Stimulated activated naive CD8-positive, alpha-beta T cell treated with anti-CD3 and anti-CD28 coated beads, Interleukin-15, Interleukin-2, amounts not matched to agents 100 ng/mL and 50 ng/mL, for 24 hours (primary cell): ENCODE measurements at regions not wholly inside any gene's neighbourhood (a gene's known extent, or its start where the extent isn't known, plus 50 kb on each side); places are given as distances from the start of the nearest gene placed in this dataset.

Experiments used
- H3K27ac Mint-ChIP-seq: one replicate; pipeline ENCODE4 v1.8.0; 2021; ENCODE audit warnings: mild to moderate bottlenecking, mixed read lengths
- H3K27me3 Mint-ChIP-seq: one replicate; pipeline ENCODE4 v1.8.0; 2021; ENCODE audit warnings: mixed read lengths
- H3K36me3 Mint-ChIP-seq: one replicate; pipeline ENCODE4 v1.8.0; 2021; ENCODE audit warnings: low read depth, mixed read lengths
- H3K4me1 Mint-ChIP-seq: one replicate; pipeline ENCODE4 v1.8.0; 2021; ENCODE audit warnings: low read depth, mixed read lengths
- H3K4me3 Mint-ChIP-seq: one replicate; pipeline ENCODE4 v1.8.0; 2021; ENCODE audit warnings: mild to moderate bottlenecking, mixed read lengths
- H3K9me3 Mint-ChIP-seq: one replicate; pipeline ENCODE4 v1.8.0; 2021; ENCODE audit warnings: mixed read lengths

DNA sequence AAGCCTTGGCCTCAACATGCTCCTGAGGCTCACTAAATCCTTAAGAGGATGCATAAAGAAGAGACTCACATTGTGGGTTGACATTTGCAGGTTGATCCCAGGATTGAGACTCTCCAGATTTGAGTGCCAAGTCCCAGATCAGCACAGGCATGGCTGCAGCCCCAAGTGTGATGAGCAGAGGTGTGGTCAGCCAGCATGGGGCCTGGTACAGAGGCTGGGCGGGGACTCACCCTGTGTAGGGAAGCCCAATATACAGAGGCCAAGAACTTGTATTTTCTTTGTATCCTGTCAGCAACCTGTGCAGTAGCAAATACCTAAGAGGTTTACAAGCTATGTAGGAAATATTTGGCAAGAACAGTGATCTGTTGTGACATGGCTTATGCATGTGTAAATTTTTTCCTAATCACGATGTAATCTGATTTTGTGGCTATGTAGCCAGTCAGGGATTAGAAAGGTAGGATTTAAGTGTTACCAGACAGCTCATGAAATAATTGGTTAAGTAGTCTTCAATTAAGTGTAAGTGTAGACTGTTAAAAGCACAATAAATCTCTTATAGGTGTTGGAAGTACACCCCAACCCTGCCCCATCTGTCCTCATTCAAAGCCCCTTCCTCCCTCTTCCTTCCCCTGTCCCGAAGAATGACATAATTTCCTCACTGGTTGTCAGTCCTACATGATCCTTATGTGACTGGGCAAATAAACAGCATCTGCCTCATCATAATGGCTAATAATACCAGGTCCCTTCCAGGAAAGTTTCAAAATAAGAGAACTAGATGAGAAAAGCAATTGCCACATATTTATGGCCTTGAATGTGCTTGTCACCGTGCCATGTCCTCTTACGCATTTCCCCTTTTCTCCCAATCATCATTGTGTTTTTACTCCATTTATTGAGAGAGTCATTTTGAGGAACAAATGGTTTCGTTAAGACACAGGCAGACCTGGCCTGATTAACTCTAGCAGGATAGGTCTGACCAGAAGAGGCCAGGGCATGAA, 120.9 kb downstream of the HLX start:
- Mint-ChIP-seq H3K36me3 (no peaks in the 10 kb centered on the region), H3K4me3 (no peak overlapping the region), H3K27me3 (peaks cover 3% of the 10 kb centered on the region), H3K27ac (no peak overlapping the region), H3K9me3 (peaks cover 5% of the 10 kb centered on the region), H3K4me1 (no peaks in the 10 kb centered on the region)

DNA sequence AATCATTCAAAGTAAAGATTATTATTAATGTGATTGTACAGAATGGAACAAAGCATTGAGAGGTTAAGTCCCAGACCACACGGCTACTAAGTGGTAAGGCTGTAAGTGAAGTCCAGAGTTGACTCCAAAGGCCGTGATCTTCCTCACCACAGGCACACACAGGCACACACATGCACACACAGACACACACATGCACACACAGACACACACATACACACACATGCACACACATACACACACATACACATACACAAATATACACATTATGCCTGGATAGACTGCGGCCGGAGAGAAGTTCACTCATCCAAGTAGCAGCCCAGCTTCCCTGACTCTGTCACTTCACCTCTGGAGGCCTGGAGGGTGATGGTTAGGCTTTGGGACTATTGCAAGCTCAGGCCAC, 121.9 kb downstream of the HLX start:
- Mint-ChIP-seq H3K27ac (no peak overlapping the region), H3K4me1 (no peaks in the 10 kb centered on the region), H3K36me3 (no peaks in the 10 kb centered on the region), H3K9me3 (peaks cover 5% of the 10 kb centered on the region), H3K4me3 (no peak overlapping the region), H3K27me3 (peaks cover 3% of the 10 kb centered on the region)

DNA sequence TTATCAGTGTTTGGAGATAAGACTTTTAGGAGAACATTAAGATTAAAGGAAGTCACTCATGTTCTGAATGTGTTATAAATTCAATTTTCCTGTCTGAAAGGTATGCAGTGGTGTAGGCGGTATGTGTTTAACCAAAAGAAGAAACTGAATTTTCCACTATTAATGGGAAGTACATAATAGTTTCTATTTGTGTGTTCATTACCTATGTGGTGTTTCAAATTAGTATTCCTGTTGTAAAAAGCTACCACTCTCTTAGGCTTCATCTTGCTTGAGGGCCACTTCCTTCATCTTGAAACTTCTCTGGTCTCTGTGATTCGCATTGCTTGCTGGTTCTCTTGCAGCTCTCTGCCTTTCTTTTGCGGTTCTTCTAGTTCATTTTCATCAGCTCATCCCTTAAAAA, 123.4 kb downstream of the HLX start:
- H3K27me3 Mint-ChIP-seq: no peaks in the 10 kb centered on the region
- H3K4me3 Mint-ChIP-seq: no peak overlapping the region
- H3K27ac Mint-ChIP-seq: no peak overlapping the region
- no peaks in the 10 kb centered on the region for H3K36me3 Mint-ChIP-seq
- no peaks in the 10 kb centered on the region for H3K9me3 Mint-ChIP-seq
- no peaks in the 10 kb centered on the region for H3K4me1 Mint-ChIP-seq

DNA sequence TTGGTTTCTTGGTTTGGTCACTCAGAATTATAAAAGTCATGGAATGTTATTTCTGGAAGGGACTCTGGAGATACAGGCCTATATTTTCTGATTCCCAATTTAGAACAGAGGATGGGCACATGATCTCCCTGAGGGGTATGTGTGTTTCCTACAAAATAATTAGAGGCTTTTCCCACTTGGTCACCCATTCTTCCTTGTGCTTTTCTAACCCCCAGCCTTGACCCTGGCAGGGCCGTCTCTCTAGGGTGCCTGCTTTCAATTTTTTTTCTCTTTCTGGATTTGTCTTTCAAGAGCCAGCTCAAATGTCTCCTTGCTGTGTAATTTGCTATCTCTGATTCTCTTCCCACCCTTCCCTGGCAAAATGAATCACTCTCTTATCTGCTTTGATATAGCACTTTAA, 131.9 kb downstream of the HLX start:
- Mint-ChIP-seq H3K27ac (no peak overlapping the region), H3K4me1 (no peaks in the 10 kb centered on the region), H3K27me3 (no peaks in the 10 kb centered on the region), H3K36me3 (no peaks in the 10 kb centered on the region), H3K4me3 (no peak overlapping the region), H3K9me3 (no peaks in the 10 kb centered on the region)

DNA sequence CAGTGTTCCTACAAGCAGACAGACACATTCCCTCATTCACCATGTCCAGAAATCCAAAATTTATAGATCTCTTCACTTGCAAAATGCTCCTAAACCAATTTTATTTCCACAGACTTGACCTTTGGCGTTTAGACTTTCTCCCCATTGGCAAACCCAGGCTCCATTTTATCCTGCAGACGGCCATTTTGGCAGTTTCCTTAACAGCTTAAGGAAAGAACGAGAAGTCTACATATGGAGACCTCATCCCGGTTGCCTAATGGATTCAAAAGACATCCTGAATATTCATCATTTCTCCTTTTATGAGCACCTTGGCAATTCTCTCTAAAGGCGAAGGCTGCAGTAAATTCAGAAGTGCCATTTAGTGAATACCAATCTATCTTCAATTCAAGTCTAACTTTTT, 132.9 kb downstream of the HLX start:
- no peaks in the 10 kb centered on the region for H3K27me3 Mint-ChIP-seq

DNA sequence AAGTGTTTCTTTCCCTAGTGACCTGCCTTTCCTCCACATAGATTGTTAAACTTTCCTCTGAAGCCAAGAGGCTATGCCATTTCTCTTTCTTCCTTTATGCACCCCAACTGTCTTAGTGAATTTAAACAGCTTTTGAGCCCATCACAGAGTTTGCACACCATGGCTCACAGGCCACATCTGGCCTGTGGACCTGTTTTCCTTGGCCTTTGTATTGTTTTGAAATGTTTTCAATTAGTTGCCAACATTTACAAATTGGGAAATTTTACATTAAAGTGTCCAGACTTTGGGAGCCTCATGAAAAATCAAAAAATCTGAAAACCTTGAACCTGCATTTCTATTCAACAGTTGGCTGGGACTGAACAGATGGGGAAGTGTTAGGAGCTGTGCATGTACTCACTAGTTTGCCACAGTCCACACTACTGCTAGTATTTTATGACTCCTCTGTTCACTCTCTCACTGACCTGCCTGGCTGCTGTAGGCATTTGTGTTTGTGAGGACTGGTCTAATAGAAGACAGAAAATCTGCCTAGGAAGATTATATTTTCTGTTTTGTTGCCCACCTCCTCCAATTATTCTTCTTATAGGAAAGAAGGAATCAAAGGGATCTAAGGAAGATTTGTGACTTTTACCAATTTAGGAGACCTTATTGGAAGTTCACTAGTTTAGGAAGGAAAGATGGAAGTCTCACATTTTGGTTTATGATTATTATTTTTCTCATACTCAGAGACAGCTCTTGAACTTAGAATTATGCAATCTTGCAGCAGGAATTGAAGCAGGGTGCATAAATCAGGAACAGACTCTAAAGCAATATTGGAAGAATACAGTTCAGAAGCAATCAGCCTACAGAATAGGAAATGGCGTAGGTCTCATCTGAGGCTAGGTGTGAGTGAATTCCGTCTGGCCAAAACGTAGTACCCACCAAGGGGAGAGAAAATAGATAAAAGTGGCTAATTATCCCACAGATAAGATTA, 134.7 kb downstream of the HLX start:
- H3K4me1 Mint-ChIP-seq: no peaks in the 10 kb centered on the region
- H3K27ac Mint-ChIP-seq: no peak overlapping the region
- H3K9me3 Mint-ChIP-seq: no peaks in the 10 kb centered on the region
- H3K27me3 Mint-ChIP-seq: no peaks in the 10 kb centered on the region
- H3K4me3 Mint-ChIP-seq: no peak overlapping the region
- H3K36me3 Mint-ChIP-seq: no peaks in the 10 kb centered on the region

More for the DNA sequence above, 132.9 kb downstream of the HLX start:
- H3K4me3 Mint-ChIP-seq: no peak overlapping the region
- no peaks in the 10 kb centered on the region for H3K36me3 Mint-ChIP-seq
- no peak overlapping the region for H3K27ac Mint-ChIP-seq
- no peaks in the 10 kb centered on the region for H3K4me1 Mint-ChIP-seq
- H3K9me3 Mint-ChIP-seq: no peaks in the 10 kb centered on the region

DNA sequence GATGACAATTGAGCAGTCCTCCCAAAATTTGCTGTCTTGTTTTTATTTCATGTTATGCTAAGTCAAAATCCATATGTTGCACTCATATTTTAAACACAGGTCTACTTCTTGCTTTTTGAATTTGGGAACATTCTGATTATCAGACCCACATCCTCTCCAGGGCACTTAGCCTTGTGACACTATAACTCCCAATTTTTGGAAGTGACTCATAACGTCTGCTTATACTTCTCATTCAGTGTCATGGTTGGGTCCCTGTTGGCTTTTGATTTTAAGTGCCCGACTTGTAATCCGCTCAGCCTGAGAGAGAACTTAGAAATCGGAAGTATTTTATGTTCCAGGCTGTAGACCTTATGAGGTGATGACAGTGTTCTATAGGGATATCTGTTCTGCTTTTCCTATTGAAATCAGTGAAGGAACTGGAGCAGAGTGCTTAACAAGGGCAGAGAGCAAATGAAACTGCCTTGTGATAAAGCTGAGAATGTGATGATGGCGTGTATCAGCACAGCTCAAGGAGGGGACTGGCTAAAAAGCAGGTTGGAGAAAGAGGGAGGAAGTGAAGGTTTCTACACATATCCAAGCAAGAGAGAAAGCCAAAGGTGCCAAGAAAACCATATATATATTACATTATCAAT, 136.0 kb downstream of the HLX start:
- no peak overlapping the region for H3K27ac Mint-ChIP-seq
- no peak overlapping the region for H3K4me3 Mint-ChIP-seq
- H3K27me3 Mint-ChIP-seq: no peaks in the 10 kb centered on the region
- H3K9me3 Mint-ChIP-seq: no peaks in the 10 kb centered on the region
- H3K36me3 Mint-ChIP-seq: no peaks in the 10 kb centered on the region
- H3K4me1 Mint-ChIP-seq: no peaks in the 10 kb centered on the region

DNA sequence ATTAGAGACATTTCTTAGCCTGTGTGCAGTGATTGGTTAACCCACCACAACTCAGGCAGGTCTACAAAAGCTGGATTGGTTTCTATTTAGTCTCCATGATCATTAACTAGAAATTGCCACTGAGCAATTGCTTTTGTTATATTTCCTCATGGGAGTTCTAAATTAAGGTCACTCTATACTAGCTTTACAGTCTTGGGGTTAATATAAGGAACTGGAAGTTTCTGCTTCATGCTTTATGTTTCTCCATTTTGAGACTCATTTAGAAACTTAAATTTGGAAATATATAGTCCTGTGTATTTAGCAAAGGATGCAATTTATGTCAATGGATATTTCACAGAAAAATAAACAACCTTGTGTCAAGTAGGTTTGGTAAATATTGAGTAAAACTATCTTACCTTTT, 137.5 kb downstream of the HLX start:
- no peaks in the 10 kb centered on the region for H3K9me3 Mint-ChIP-seq
- H3K4me3 Mint-ChIP-seq: no peak overlapping the region
- no peaks in the 10 kb centered on the region for H3K27me3 Mint-ChIP-seq
- no peaks in the 10 kb centered on the region for H3K36me3 Mint-ChIP-seq
- H3K4me1 Mint-ChIP-seq: no peaks in the 10 kb centered on the region
- no peak overlapping the region for H3K27ac Mint-ChIP-seq

DNA sequence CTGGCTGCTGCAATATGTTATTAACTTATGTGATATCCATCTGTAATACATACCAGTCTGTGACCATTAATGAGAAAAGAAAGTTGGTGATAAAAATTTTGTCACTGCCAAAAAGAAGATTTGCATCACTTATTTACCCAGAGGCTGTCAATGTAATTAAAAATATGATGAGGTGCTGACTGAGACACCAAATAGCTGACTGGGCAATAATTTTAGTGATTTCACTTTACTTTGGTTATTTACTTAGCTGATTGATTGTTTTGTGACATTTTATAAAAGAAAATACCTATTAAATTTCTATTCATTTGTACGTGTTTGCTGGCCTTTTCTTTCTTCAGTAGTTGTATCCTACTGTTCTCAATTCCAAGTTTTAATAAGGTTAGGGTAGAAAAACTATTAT, 139.2 kb downstream of the HLX start:
- Mint-ChIP-seq H3K36me3 (no peaks in the 10 kb centered on the region), H3K27me3 (no peaks in the 10 kb centered on the region), H3K9me3 (no peaks in the 10 kb centered on the region), H3K4me3 (no peak overlapping the region), H3K4me1 (no peaks in the 10 kb centered on the region), H3K27ac (no peak overlapping the region)

DNA sequence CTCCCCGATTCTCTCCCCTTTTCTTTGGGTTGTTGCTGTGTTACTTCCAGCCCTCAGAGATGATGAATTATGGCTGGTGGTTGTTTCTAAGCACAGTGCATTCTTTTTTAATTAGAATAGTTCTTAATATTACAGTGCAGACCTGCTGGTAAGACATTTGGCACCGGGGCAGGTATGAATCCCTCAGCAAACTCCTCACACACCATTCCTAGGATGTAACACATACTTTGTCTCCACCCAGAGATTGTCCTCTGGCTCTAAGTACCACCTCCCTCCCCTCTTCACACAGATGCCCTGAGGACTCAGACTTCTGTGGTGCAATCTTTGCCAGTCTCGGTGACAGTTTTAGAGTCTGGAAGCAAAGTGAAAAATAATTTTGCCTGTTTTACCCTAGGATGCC, 143.1 kb downstream of the HLX start:
- no peak overlapping the region for H3K27ac Mint-ChIP-seq
- H3K9me3 Mint-ChIP-seq: no peaks in the 10 kb centered on the region
- H3K4me1 Mint-ChIP-seq: no peaks in the 10 kb centered on the region
- no peak overlapping the region for H3K4me3 Mint-ChIP-seq
- no peaks in the 10 kb centered on the region for H3K36me3 Mint-ChIP-seq
- H3K27me3 Mint-ChIP-seq: no peaks in the 10 kb centered on the region

DNA sequence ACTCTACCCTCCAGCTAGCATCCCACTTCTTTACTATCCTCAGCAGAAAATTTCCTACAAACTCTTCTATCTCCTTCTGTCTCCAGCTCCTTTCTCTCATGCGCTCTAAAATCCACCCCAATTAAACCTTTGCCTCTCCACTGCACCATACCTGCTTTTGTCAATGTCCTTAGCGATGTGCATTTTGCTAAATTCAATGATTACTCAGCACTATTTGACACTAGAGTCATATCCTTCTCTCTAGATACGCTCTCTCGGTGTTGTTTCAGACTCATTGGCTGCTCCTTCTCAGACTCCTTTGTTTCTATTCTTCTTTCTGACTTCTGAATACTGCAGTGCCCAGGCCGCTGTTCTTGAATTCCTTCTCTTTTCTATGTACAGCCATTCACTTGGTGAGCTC, 144.2 kb downstream of the HLX start:
- no peak overlapping the region for H3K27ac Mint-ChIP-seq
- no peaks in the 10 kb centered on the region for H3K36me3 Mint-ChIP-seq
- H3K4me3 Mint-ChIP-seq: no peak overlapping the region
- H3K4me1 Mint-ChIP-seq: no peaks in the 10 kb centered on the region
- no peaks in the 10 kb centered on the region for H3K9me3 Mint-ChIP-seq
- H3K27me3 Mint-ChIP-seq: no peaks in the 10 kb centered on the region

DNA sequence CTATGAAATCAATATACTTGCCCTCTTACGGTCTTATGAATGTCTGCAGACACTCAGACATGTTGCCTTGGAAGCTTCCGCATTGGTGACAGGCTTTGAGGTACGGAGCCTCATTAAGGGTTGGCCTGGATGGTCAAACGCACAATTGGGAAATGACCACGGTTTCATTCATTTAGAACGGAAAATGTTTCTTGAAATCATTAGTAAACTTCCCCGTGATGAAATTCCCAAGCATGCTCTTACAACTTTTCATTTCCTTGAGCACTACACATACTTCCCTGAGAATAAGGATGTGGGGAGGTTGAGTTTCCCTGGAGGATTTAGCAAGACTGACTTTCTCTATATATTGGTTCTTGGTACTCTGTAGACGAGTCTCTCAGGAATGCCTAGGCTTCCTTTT, 146.3 kb downstream of the HLX start:
- Mint-ChIP-seq H3K36me3 (no peaks in the 10 kb centered on the region), H3K27me3 (no peaks in the 10 kb centered on the region), H3K9me3 (no peaks in the 10 kb centered on the region), H3K4me3 (no peak overlapping the region), H3K27ac (no peak overlapping the region), H3K4me1 (no peaks in the 10 kb centered on the region)

DNA sequence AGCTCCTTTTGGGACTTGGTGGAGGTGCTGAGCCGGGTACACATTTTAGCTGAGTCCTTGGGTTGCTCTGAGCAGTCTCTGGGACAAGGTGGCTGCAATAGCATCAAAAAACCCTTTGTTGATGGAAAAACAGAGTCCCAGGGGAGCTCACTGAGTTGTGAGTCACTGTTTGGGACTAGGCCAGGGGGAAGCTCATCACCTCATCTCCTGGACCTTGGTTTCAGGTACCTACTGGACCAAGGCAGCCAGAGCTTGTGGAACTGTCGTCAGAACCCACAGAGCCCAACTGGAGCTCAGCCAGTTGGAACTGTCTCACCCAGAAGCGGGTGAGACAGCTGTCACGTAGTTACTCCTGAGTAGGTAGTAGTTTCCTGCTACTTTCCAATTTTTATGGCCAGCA, 146.7 kb downstream of the HLX start:
- Mint-ChIP-seq H3K27ac (no peak overlapping the region), H3K27me3 (no peaks in the 10 kb centered on the region), H3K9me3 (no peaks in the 10 kb centered on the region), H3K4me3 (no peak overlapping the region), H3K4me1 (no peaks in the 10 kb centered on the region), H3K36me3 (no peaks in the 10 kb centered on the region)

DNA sequence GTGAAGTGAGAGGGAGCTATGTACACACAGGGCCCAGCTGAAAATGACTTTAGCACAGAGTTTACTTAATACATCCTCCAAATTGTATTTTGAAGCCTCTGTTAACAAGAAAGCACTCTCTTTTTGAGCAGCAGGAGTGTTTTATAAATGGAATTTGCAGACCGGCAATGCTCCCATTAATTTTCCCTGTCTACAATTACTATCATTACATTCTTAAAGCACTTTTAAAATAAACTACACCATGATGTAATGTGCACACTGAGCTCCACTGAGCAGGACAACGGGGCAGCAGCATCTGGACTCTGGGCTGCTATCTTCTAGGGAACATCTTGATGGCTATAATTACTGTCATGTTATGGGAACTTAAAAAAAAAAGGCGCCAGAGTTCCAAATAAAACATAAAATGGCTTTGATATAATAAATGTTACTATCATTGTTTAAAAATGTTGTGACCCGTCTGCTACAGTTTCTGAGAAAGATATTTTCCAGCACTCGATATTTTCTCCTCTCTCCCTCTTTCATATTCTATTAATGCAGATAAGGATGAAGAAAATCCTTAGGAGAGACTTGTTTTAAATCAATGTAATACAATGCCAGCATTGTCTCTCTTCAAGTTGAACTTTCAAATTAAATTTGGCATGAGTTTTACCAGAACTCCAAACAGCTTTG, 150.9 kb downstream of the HLX start:
- Mint-ChIP-seq H3K4me1 (no peaks in the 10 kb centered on the region), H3K27ac (no peak overlapping the region), H3K36me3 (no peaks in the 10 kb centered on the region)

More for the DNA sequence above, 150.9 kb downstream of the HLX start:
- no peaks in the 10 kb centered on the region for H3K9me3 Mint-ChIP-seq
- H3K4me3 Mint-ChIP-seq: no peak overlapping the region
- H3K27me3 Mint-ChIP-seq: no peaks in the 10 kb centered on the region
